Hippocampal formation (tissue), 2 donors: ENCODE measurements at regions not wholly inside any gene's neighbourhood (a gene's known extent, or its start where the extent isn't known, plus 50 kb on each side); places are given as distances from the start of the nearest gene placed in this dataset.

Source experiments
- DNase-seq, 2 donors: peaks; one replicate each; lab custom pipeline; 2025; lab: John Stamatoyannopoulos, UW

DNA sequence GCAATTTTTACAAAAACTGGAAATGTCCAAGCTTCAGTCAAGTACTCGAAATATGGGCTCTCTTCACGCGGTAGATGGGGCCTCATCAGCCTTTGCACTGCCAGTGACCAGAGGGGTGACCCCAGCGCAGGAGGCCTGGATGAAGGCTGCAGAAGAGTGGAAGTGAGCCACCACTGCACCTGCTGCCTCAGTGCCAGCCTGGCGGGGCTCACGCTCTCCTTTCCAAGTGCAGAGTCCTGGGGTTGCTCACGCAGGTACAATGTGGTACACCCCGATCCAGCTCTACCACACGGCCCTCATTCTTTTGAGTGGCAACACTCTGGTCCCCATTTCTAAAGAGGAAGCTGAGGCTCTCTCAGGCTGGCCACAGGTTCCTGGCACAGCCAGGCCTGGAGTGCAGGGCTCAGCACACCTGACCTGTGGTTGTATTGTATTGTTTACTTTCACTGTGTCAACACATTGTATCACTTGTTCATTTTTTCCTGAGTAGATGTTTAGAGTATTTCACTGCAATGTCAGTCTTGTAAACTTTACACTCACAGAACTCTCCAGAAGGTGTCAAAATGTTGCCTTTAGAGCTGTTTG, 97.3 kb upstream of the SOX1 start:
- DNase-seq: no peak

DNA sequence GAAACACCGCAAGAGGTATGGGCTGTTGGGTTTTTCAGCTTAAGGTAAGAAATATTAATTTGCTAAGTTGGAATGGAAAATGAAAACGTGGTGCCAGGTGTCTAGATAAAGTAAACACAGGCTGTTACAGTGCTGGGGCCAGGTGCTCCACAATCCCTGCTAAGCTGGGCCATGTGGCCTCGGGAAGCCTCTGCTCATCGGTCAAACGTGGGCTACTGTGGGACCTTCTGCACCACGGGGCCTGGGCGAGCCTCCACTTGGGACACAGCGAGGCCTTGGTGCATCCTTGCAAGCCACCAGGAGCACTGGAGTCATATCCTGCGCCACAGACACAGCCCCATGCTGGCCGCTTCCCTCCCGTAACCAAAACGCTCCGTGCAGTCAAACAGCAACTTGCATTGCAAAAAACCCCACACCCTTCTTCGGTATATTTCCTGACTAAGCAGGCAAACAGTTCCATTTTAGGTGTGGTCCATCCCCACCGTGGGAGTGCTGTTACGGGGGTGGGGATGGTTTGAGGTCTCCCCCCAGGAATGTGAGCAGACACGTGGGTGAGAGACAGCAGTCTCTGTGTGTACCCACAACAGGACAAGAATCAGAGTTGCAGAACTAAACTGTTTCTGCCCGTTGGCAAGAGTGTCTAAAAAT, 96.3 kb upstream of the SOX1 start:
- no peak for DNase-seq

DNA sequence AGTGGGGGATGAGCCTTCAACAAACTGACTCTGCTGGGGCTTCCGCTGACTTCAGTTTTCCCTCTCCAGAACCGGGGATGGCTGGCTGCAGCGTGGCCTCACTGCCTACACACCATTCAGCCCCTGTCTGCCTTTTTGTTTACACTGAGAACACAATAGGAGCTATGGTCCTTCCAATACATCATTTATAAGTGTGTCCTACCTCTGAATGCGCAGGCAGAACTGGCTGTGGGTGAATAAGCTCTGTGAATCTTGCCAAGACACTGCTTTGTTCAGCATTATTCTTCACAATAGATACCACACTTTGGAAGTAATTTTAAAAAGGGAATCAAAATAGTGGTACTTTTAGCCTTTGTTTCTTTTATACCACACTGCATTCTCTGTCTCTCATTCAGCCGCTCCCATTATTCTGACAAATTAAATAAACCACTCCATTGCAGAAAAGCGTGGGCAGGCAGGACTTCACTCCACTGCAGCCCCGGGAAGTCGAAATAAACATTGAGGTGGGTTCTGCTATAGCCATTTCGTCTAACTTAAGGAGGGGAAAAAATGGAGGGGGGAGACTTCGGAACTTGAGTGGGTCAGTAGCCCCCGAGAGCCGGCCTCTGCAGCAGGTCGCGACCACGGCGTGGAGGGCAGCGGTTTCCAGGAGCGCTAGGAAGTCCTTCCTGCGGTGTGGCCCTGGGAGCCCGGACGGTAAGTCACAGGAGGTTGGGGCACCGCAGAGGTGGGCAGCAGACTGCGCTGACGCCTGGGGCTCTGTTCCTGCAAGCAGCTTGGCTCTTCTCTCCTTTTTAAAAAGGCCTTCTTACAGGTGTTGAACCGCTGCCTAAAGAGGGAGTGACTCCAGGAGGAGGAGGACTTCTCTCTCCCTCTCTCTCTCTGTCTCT, 94.8 kb upstream of the SOX1 start:
- DNase-seq: no peak

DNA sequence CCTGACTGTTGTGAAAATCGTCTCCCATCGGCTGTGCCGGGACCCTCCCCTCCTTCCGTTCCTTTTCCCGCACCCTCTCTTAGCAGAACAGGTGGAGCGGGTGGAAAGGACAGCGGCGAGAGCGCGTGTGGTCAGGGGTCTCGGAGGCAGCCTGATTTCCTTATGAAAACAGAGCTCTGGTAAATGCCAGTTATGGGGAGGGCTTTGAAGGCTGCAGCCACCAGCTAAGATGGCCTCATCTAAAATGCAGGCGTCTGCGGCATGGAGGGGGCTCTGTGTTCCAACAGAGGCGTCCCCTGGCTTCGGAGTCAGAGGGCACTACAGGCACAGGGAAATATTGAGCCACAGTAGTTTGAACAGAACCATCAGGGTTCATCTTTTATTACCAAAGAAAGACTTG, 93.8 kb upstream of the SOX1 start:
- DNase-seq: no peak

DNA sequence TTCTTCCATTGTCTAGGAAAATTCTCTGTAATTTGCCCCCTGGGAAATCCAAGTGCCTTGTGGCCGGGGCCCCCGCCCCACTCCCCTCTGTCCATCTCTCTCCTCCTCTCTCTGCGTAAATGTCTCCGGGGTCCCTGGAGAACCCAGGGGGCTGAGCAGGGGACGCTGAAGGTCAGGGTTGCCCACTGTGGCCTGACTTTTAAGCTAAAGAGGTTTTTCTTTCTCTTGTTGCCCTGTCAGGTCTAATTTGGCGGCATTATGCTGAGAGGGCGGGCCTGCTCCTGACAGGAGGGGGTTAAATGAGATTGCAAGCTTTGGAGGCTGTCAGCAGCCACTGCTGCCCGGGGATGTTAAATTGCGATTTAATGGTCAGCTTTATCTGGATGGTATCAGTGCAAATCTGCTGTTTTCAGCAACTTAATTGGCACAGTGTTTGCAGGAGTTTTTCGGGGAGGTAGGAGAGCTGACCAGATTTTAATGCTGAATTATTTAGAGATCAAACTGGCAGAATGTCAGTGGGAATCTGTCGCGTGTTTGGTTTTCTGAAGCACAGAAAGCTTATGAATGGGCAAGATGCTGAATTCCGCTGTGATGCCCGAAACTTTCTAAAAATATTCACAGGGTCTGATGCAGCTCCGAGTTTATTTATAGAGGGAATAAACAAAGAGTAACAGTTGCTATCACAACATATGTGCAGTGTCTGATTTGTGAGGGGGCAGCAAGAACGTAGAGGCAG, 93.2 kb upstream of the SOX1 start:
- DNase-seq: peak in 1 of 2 donors; percentile 20

DNA sequence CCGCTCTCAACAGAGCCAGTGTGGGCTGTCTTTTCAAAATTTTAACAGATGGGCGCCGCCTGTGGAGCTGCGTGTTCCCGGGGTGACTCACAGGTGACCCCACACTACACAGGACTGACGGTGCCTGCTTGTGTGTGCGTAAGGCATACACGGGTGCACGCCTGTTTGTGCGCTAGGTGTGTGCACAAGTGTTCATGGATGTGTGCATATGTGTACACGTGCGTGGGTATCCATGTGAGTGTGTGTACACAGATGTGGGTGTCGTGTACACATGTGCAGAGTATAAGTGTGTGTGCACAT, 92.7 kb upstream of the SOX1 start:
- no peak for DNase-seq

DNA sequence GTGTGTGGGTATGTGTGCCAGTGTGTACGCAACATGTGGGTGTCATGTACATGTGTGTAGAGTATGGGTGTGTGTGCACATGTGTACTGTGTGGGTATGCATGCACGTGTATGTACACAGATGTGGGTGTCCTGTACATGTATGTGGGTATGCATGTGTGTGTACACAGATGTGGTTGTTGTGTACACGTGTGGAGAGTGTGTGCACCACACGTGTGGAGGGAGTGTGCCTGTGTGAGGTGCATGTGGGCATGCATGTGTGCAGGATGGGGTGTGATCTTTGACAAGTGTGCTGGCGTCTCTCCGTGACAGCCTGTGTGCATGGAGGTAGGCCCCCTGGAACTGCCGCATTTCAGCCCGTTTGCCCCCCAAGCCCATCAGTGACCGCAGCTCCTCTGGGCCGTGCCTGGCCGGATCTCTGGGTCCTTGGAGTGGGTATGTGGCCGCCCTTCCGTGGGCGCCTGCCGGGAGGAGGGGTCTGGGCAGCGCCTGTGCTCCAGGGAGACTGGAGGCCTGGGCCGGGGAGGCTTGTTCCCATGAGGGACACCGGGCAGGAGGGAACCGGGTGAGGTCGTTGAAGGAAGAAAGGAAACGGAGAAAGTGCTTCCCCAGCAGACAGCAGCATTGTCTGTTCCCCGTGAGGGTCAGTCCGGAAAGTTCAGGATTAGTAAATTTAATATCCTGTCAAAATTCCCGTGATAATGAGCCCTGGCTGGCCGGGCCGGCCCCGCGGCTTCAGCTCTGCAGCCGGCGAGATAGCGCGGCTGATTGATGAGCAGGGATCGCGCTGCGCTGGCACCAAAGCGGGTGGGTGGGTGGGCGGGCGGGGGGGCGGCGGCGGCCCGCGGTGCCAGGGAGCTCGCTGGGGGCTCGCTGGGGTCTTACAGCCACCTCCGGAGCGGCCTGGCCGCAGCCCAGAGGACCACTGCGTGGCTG, 91.1 kb upstream of the SOX1 start:
- DNase-seq: no peak

DNA sequence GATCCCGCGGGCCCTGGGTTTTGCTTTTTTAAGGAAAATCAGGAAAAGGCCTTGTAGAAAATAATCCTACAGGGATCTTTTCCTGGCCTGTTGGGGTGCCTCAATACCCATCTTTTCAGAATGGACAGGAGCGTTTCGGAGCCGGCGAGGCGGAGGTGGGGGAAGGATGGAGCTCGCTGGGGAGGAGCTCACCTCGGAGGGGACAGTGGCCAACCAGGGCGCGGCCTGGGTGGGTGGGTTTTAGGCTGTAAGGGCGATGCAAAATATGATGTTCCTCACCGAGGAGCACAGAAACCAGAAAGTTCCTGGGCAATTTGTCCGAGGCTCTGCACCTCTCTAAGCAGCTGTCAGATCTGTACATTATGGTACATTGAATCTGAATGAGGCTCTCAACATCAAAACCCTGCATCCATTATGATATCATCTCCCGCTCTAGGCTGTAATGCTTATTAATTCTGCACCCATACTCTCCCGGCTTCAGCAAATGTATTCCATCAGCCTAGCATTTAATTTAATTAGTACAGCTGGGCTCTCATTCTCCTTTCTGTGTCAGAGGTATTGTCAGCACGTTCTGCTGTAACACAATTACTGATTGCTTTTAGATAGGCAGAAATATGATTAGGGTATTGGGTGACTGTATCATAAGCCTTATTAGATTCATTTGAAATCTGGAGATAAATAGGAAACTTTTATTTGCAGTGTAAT, 90.3 kb upstream of the SOX1 start:
- no peak for DNase-seq

DNA sequence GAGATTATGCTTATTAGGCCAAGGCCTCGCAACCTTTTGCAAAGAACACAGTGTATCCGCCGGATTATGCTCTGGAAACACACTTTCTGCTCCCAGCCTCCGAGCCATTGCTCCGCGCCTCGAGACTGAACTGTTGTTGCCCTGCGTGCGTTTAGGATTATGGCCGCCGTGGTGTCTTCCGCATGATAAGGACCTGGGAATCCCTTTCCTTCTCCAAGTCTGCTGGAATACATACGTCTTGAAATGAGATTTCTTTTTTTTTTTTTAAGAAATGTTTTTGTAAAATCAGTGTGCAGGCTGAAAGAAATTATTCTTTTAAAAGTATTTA, 89.8 kb upstream of the SOX1 start:
- DNase-seq: no peak

DNA sequence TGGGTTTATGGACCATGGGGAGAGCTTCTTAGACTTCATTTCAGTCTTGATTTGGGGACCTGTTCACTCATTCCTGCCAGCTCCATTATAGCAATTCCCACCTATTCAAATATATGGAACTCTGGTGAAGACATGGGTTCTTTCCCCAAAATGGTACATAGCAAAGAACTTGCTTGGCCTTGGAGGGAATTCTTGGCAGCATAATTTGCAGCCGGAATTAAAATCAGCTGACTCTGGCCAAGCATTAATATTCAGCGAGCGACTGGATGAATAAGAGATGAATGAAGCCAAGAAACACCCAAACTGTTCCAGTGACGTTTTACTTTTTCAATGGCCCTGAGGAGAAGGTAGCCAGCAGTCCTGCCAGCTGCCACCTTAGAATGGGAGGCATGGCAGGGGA, 88.4 kb upstream of the SOX1 start:
- DNase-seq: peak in 1 of 2 donors; percentile 44

DNA sequence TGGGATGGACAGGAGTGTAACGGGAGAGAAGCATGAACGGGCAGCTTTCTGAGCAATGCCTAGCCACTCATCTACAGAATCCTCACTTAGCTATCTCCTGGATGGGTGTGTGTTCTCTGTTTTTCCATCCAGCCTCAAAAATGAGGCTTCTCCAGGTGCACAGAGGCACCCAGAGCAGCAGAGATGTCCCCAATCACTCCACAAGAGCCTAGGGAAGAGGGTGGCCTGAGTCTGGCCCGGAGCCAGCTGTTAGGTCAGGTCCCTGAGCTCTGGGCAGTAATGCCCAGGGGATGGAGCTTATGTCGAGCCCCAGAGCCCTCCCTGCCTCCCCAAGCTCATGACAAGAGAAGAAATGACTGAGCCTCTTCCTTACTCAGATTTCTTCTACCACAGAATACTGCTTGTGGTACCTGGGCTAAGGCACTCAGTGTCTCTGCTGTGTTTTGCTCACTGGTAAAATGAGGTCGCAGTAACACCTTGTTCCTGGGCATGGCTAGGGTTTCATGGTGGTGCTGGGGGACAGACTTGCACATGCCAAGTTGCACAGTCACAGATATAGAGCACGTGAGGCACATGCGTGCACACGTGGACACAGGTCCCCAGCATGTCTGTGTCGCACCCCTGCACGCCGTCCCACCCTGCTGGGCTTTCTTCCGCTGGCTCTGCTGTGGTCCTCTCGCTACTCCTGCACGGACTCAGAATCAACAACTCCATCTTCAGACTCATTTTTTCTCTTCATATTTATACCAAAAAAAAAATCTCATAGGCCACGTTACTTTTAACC, 86.6 kb upstream of the SOX1 start:
- no peak for DNase-seq

DNA sequence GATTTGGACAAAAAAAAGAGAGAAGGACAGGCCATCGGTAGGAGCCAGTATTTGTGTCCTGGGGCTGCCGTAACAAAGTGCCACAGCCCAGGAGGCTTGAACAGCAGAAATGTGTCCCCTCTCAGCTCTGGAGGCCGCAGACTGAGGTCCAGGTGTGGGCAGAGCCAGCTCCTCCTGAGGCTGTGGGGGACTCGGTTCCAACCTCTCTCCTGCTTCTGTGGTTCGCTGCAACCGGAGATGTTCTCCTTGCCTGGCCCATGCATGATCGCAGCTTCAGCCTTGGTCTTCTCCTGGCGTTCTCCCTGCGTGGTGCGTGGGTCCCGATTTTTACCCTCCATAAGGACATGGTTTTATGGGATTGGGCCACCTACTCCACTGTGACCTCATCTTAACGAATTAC, 85.9 kb upstream of the SOX1 start:
- DNase-seq: no peak

DNA sequence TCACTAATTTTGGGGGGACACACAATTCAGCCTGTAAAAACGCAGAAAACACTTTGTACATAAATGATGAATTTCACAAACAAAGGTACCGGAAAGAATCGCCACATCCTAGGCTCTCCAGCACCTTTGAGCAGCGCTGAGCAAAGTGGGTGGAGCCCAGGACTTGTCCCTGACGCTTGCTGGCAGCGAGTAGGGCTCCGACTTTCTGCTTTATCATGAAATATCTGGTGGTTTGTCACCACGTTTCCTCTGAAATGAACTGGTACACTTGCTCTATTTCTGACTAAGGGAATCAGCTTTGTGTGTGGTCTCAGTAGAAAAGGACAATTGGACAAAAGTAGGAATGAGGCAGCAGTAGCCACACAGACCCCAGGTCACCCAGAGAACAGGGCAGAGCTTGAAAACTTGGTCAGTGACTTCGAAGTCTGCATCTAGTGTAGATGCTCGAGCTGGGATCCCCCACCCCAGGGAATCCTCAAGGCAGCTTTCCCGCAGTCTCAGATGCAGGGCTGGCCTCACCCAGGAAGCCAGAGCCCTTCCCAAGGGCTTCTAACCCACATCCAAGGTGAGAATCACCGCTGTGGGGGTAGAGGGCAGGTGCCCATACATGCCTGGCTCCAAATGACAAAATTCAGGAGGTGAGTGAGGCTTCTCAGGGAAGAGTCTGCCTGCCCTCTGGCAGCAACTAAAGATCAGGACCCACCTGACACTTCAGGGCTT, 85.3 kb upstream of the SOX1 start:
- DNase-seq: no peak

DNA sequence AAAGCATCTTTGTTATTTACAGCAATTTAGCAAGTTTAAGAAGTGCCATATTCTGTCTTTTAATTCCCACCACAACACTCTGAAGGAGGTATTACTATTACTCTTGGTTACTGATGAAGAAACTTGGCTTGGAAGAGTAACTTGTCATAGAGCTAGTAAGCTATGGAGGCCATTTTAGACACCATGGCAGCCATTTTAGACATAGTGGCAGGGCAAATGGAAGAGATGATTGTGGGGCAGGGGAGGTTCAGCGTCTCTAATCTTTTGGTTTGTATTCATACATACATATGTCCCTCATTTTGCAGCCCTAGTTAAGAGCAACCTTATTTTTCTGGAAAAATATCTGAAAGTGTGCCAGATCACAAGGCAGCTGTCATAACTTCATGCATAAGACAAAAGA, 82.6 kb upstream of the SOX1 start:
- DNase-seq: no peak

DNA sequence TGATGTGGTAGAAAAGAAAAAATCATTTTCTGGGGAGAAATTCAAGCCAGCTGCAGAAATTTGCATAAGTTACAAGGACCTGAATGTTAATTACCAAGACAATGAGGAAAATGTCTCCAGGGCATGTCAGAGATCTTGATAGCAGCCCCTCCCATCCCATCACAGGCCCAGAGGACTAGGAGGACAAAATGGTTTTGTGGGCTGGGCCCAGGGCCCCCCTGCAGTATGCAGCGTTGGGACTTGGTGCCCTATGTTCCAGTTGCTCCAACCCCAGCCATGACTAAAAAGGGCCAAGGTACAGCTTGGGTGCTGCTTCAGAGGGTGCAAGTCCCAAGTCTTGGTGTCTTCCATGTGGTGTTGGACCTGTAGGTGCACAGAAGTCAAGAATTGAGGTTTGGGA, 76.6 kb upstream of the SOX1 start:
- DNase-seq: no peak

DNA sequence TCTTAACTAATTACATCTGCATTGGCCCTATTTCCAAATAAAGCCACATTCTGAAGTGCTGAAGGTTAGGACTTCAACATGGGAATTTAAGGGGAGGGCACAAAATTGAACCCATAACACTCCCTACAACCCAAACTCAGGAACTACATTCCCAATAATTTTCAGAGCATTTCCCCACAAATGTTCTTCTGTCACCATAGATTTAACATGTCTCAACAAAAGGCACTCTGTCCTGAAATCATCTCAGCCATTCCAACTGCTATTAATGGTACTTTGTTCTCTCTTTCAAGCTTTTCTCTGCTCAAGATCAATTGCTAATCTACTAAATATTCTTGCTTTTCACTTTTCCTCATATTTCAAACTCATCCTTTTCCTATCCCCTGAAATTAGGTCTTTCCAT, 74.0 kb upstream of the SOX1 start:
- peak in 1 of 2 donors; percentile 19 for DNase-seq

DNA sequence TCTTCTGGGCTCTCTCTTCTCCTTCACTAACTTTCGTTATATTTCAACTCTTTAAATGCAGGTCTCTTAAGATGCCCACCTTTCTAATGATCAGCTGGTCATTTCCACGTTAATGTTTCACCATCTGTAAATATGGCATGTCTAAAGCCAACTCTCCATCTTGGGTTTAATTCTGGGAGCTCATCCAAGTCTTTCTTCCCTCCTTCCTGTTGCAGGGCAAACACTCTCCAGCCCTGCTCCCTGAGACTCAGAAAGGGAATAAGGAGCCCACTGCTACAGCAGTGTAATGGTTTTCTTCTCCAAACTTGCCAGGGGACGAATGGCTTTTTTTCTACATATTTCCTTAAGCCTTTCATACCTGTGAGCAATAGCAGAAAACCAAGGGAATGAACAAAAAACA, 73.3 kb upstream of the SOX1 start:
- no peak for DNase-seq

DNA sequence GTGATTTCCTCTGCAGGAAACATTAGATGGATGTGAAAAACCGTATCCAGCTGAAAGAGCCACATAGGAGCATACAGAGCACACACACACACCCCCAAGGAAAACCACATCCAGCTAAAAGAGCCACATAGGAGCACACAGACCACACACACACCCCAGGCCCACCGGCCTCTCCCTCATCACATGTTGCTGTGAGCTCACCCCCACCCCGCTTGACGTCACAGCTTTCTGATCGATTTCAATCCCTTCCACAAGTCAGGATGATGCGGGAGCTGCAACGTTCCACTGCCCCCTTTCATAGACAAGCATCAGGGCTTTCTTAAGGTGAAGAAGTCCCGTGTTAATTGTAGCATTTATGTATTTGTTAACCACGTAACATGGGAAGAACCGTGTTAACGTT, 72.4 kb upstream of the SOX1 start:
- no peak for DNase-seq

DNA sequence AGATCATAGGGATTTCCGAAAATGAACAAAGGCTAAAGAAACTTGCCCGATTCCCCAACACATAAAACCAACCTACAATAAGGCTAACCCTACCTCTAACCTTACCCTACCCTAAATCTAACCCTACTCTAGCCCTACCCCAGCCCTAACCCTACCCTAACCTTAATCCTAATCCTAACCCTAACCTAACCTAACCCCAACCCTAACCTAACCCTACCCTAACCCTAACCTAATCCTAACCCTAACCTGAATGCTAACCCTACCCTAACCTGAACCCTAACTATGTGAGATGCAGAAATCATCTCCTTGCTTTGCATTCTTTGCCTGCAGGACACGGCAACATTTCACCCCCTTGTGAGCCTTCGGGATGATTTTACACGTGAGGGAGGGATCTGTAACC, 67.6 kb upstream of the SOX1 start:
- no peak for DNase-seq

DNA sequence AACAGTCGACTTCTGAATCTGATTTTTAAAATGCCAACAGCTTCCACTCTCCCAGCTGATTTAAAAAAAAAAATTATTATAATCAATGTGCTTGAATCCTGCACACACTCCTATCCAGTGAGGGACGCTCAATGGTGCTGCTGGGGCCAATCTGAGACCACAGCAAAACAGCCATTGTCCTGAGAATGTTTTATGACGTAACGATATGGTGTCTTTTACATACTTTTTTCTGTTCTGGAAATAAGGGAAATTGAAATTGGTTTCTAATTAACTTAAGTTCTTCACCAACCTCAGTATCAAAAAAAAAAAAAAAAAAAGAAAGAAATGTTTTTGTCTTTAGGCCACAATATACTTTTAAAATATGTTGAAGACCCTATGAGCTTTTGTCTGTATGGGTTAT, 66.1 kb upstream of the SOX1 start:
- no peak for DNase-seq
